ENCODE measurements at regions not wholly inside any gene's neighbourhood (a gene's known extent, or its start where the extent isn't known, plus 50 kb on each side); places are given as distances from the start of the nearest gene placed in this dataset.

- no peaks in the 10 kb centered on the region for H3K4me1 ChIP-seq (ENCODE audit: insufficient read depth, low read length)
- Mint-ChIP-seq H3K27me3 (ENCODE audit: low read depth) (peaks cover 2% of the 10 kb centered on the region), H3K36me3 (ENCODE audit: insufficient read depth in 1 of 3, low read depth in 3 of 3) (peaks cover 16 to 33% (median 27%) of the 10 kb centered on the region in 3 experiments; a peak in 6 of 7 replicates), H3K4me1 (no peaks in the 10 kb centered on the region), H3K27ac (no peak overlapping the region), H3K9me3 (peaks cover 83 to 87% of the 10 kb centered on the region in 2 experiments), H3K4me3 (no peak overlapping the region)
- H2BK15ac ChIP-seq (ENCODE audit: low read depth, low read length), result no peak overlapping the region
- no peak overlapping the region for H3K23ac ChIP-seq (ENCODE audit: insufficient read length, low read depth, low read length)
- H4K5ac ChIP-seq (ENCODE audit: insufficient read length, low read depth, low read length), result no peak overlapping the region
- H2BK5ac ChIP-seq (ENCODE audit: insufficient read length, low read length), result no peak overlapping the region
- H3K23me2 ChIP-seq (ENCODE audit: insufficient read length, low read depth, low read length, poor library complexity, severe bottlenecking), result no peaks in the 10 kb centered on the region
- H3K27me3 ChIP-seq (ENCODE audit: insufficient read depth, low read length), result no peaks in the 10 kb centered on the region
- no peak overlapping the region for H3K14ac ChIP-seq (ENCODE audit: insufficient read depth, low read length)
- no peak overlapping the region for H2BK20ac ChIP-seq (ENCODE audit: low read depth, low read length, poor library complexity, severe bottlenecking)
- H3K9me3 ChIP-seq (ENCODE audit: control insufficient read depth, low read depth, low read length), result peaks cover 41% of the 10 kb centered on the region
- H3K4ac ChIP-seq (ENCODE audit: low read depth, low read length), result no peak overlapping the region
- H2AFZ ChIP-seq (ENCODE audit: low read length), result no peak overlapping the region
- H3T11ph ChIP-seq (ENCODE audit: low read length), result no peak overlapping the region
- H3K56ac ChIP-seq (ENCODE audit: insufficient read length, low read depth, low read length), result no peak overlapping the region
- H4K20me1 ChIP-seq (ENCODE audit: control insufficient read depth, insufficient read depth, insufficient read length), result no peaks in the 10 kb centered on the region
- H3K79me1 ChIP-seq (ENCODE audit: insufficient read depth, low read depth, low read length, poor library complexity, severe bottlenecking), result no peaks in the 10 kb centered on the region
- no peak overlapping the region for H2AK5ac ChIP-seq (ENCODE audit: insufficient read length, low read length)
- H3K79me2 ChIP-seq (ENCODE audit: insufficient read depth, low read length), result no peaks in the 10 kb centered on the region
- no peak overlapping the region for H2BK12ac ChIP-seq (ENCODE audit: insufficient read length, low read depth, low read length)
- no peak overlapping the region for H3K9ac ChIP-seq (ENCODE audit: extremely low read depth, insufficient read length, low read length)
- H3K27ac ChIP-seq (ENCODE audit: insufficient read length, low read depth, low read length), result no peak overlapping the region
- no peak overlapping the region for H3K18ac ChIP-seq (ENCODE audit: insufficient read length, low read depth, low read length)
- no peak overlapping the region for H2BK120ac ChIP-seq (ENCODE audit: low read depth, low read length, poor library complexity, severe bottlenecking)
- no peak overlapping the region for H4K91ac ChIP-seq (ENCODE audit: insufficient read length, low read depth, low read length)
- DNase-seq, result no peak
- no peak for TF ChIP-seq CTCF (conservative IDR thresholded peaks at IDR 0.05)
- no CpG with 5 or more reads among the region's 8 CpGs for WGBS (ENCODE audit: extremely low coverage, insufficient read length, low lambda C conversion rate)
- no peak overlapping the region for H3K4me2 ChIP-seq (ENCODE audit: insufficient read depth, insufficient read length, low read length)
- no peak overlapping the region for H4K8ac ChIP-seq (replicated peaks; ENCODE audit: insufficient read length, low read depth, low read length)
These were observed 217.1 kb downstream of the ZNF248 start for GRCh38 chr10:37640301-37640700.

All from H9 (cell line).